Fibroblast of lung (primary cell): ENCODE measurements at regions not wholly inside any gene's neighbourhood (a gene's known extent, or its start where the extent isn't known, plus 50 kb on each side); places are given as distances from the start of the nearest gene placed in this dataset.

Source experiments
- CTCF ChIP-seq, 2 donors: IDR thresholded peaks in 1 of 2; conservative IDR thresholded peaks in 1 of 2; 1 replicate in 1 of 2; 2 replicates in 1 of 2; pipeline ENCODE4 v1.5.1; 2011 to 2012; ENCODE audit warnings: low read length in 2 of 2, control low read depth in 1 of 2, inconsistent platforms in 1 of 2, low read depth in 1 of 2, mild to moderate bottlenecking in 1 of 2
- EZH2 ChIP-seq: IDR thresholded peaks from 2 replicates; pipeline ENCODE4 v1.5.1; 2012; ENCODE audit warnings: low read length, control low read depth, mild to moderate bottlenecking; ENCODE audit errors: missing control alignments

GRCh38 chr14:49194067-49194466 lies 392.1 kb downstream of the RPS29 start:
- TF ChIP-seq CTCF (conservative IDR thresholded peaks at IDR 0.05 in 1 of 2, IDR thresholded peaks at IDR 0.05 in 1 of 2; ENCODE audit: low read depth in 1 of 2, low read length in 2 of 2) (no peak), EZH2 (no peak)
